ENCODE measurements at regions not wholly inside any gene's neighbourhood (a gene's known extent, or its start where the extent isn't known, plus 50 kb on each side); places are given as distances from the start of the nearest gene placed in this dataset.

GRCh38 chr9:75231167-75231566 is 142.9 kb downstream of the OSTF1 start:
- no peak overlapping the region for H2AK5ac ChIP-seq (ENCODE audit: insufficient read length, low read length)
- H3K9ac ChIP-seq (ENCODE audit: extremely low read depth, insufficient read length, low read length) = no peak overlapping the region
- no peak overlapping the region for H3K23ac ChIP-seq (ENCODE audit: insufficient read length, low read depth, low read length)
- H2BK120ac ChIP-seq (ENCODE audit: low read depth, low read length, poor library complexity, severe bottlenecking) = no peak overlapping the region
- no peak overlapping the region for H3K14ac ChIP-seq (ENCODE audit: insufficient read depth, low read length)
- no peak overlapping the region for H2BK12ac ChIP-seq (ENCODE audit: insufficient read length, low read depth, low read length)
- TF ChIP-seq, protein P1, sequence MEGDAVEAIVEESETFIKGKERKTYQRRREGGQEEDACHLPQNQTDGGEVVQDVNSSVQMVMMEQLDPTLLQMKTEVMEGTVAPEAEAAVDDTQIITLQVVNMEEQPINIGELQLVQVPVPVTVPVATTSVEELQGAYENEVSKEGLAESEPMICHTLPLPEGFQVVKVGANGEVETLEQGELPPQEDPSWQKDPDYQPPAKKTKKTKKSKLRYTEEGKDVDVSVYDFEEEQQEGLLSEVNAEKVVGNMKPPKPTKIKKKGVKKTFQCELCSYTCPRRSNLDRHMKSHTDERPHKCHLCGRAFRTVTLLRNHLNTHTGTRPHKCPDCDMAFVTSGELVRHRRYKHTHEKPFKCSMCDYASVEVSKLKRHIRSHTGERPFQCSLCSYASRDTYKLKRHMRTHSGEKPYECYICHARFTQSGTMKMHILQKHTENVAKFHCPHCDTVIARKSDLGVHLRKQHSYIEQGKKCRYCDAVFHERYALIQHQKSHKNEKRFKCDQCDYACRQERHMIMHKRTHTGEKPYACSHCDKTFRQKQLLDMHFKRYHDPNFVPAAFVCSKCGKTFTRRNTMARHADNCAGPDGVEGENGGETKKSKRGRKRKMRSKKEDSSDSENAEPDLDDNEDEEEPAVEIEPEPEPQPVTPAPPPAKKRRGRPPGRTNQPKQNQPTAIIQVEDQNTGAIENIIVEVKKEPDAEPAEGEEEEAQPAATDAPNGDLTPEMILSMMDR (conservative IDR thresholded peaks at IDR 0.05) = no peak
- H4K8ac ChIP-seq (replicated peaks; ENCODE audit: insufficient read length, low read depth, low read length) = no peak overlapping the region
- no peak overlapping the region for H3K56ac ChIP-seq (ENCODE audit: insufficient read length, low read depth, low read length)
- H3K18ac ChIP-seq (ENCODE audit: insufficient read length, low read depth, low read length) = no peak overlapping the region
- H4K20me1 ChIP-seq (ENCODE audit: control insufficient read depth, insufficient read depth, insufficient read length) = no peaks in the 10 kb centered on the region
- no peak overlapping the region for H3K4me2 ChIP-seq (ENCODE audit: insufficient read depth, insufficient read length, low read length)
- Mint-ChIP-seq H3K36me3 (ENCODE audit: insufficient read depth in 1 of 3, low read depth in 3 of 3) (peaks cover 7 to 18% (median 13%) of the 10 kb centered on the region in 3 experiments), H3K4me1 (peaks cover 1 to 9% of the 10 kb centered on the region in 2 experiments; a peak in 2 of 4 replicates), H3K27ac (no peak overlapping the region), H3K27me3 (ENCODE audit: low read depth) (no peaks in the 10 kb centered on the region; the same call in 1 of the 2 replicates), H3K4me3 (no peak overlapping the region), H3K9me3 (peaks cover 18 to 26% of the 10 kb centered on the region in 2 experiments)
- H4K91ac ChIP-seq (ENCODE audit: insufficient read length, low read depth, low read length) = no peak overlapping the region
- H3K27me3 ChIP-seq (ENCODE audit: insufficient read depth, low read length) = no peaks in the 10 kb centered on the region
- DNase-seq = no peak
- H3K27ac ChIP-seq (ENCODE audit: insufficient read length, low read depth, low read length) = no peak overlapping the region
- H3K4ac ChIP-seq (ENCODE audit: low read depth, low read length) = no peak overlapping the region
- no peak overlapping the region for H2BK20ac ChIP-seq (ENCODE audit: low read depth, low read length, poor library complexity, severe bottlenecking)
- no peaks in the 10 kb centered on the region for H3K79me2 ChIP-seq (ENCODE audit: insufficient read depth, low read length)
- no peak overlapping the region for H2AFZ ChIP-seq (ENCODE audit: low read length)
- H3K79me1 ChIP-seq (ENCODE audit: insufficient read depth, low read depth, low read length, poor library complexity, severe bottlenecking) = no peaks in the 10 kb centered on the region
- H2BK5ac ChIP-seq (ENCODE audit: insufficient read length, low read length) = no peak overlapping the region
- no peak overlapping the region for H2BK15ac ChIP-seq (ENCODE audit: low read depth, low read length)
- H3K9me3 ChIP-seq (ENCODE audit: control insufficient read depth, low read depth, low read length) = peaks cover 4% of the 10 kb centered on the region
- H3T11ph ChIP-seq (ENCODE audit: low read length) = no peak overlapping the region
- no peak overlapping the region for H4K5ac ChIP-seq (ENCODE audit: insufficient read length, low read depth, low read length)
- H3K23me2 ChIP-seq (ENCODE audit: insufficient read length, low read depth, low read length, poor library complexity, severe bottlenecking) = no peaks in the 10 kb centered on the region
- no CpG with 5 or more reads among the region's 2 CpGs for WGBS (ENCODE audit: extremely low coverage, insufficient read length, low lambda C conversion rate)
- no peaks in the 10 kb centered on the region for H3K4me1 ChIP-seq (ENCODE audit: insufficient read depth, low read length)

All from H9 (cell line).